ENCODE measurements at regions not wholly inside any gene's neighbourhood (a gene's known extent, or its start where the extent isn't known, plus 50 kb on each side); places are given as distances from the start of the nearest gene placed in this dataset.

DNA sequence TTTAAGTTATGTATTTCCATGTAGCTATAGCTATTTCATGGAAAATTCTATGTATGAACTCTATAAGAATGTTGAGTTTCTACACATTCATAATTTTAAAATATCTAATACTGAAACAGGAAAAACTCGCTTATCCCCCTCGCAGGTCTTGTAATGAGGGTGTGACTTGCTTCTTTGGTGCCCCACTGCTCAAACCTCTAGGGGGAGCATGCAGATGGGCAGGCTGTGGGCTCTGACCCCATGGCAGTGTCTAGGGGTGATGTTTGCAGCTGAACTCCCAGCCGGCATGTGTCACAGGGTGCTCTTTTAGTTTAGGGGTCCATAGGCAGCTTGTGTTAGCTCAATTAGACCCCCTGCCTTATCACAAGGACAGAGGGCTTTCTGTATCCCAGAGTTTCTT, 1825.7 kb upstream of the ADGRL3 start:
- no peak overlapping the region for H3K4me3 ChIP-seq
- no peak for DNase-seq
- intact Hi-C loops (cut with DNase I, micrococcal nuclease): no loop called here
- H3K4me1 ChIP-seq (ENCODE audit: low read depth): no peaks in the 10 kb centered on the region
- H3K9me3 ChIP-seq: peaks cover 11% of the 10 kb centered on the region
- TF ChIP-seq, protein P1, sequence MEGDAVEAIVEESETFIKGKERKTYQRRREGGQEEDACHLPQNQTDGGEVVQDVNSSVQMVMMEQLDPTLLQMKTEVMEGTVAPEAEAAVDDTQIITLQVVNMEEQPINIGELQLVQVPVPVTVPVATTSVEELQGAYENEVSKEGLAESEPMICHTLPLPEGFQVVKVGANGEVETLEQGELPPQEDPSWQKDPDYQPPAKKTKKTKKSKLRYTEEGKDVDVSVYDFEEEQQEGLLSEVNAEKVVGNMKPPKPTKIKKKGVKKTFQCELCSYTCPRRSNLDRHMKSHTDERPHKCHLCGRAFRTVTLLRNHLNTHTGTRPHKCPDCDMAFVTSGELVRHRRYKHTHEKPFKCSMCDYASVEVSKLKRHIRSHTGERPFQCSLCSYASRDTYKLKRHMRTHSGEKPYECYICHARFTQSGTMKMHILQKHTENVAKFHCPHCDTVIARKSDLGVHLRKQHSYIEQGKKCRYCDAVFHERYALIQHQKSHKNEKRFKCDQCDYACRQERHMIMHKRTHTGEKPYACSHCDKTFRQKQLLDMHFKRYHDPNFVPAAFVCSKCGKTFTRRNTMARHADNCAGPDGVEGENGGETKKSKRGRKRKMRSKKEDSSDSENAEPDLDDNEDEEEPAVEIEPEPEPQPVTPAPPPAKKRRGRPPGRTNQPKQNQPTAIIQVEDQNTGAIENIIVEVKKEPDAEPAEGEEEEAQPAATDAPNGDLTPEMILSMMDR (IDR thresholded peaks at IDR 0.05): no peak
- no peaks in the 10 kb centered on the region for H3K36me3 ChIP-seq (ENCODE audit: low read depth)
- ATAC-seq: no peak

DNA sequence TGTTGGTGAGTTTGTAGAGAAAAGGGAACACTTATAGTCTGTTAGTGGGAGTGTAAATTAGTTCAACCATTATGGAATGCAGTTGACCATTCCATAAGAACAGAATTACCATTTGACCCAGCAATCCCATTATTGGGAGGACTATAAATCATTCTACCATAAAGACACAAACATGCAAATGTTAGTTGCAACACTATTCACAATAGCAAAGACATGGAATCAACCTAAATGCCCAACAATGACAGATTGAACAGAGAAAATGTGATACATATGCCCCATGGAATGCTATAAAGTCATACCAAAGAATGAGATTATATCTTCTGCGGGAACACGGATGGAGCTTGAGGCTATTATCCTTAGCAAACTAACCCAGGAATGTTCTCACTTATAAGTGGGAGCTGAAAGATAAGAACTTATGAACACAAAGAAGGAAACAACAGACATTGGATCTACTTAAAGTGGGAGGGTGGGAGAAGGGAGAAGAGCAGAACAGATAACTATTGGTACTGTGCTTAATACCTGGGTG, 1819.2 kb upstream of the ADGRL3 start:
- intact Hi-C loops (cut with DNase I, micrococcal nuclease): no loop called here
- H3K4me3 ChIP-seq: no peak overlapping the region

DNA sequence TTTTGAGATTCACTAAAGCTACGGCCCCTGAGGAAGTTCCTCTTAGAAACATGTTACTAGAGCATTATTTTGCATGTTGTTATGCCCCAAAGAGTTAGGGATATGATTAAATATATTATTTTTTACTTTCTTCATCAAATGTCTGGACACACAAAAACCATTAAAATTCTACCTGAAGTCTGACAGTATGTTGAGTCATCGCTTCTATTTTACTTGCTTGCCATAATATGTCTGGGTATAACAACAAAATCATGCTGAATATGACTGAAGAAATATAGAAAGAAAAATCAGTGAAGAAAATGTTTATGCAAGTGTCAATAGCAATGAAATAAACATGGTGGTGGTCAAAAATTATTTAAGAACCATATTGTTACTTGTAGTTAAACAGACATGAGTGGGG, 1818.5 kb upstream of the ADGRL3 start:
- intact Hi-C loops (cut with DNase I, micrococcal nuclease): no loop called here
- DNase-seq: no peak
- TF ChIP-seq, protein P1 (IDR thresholded peaks at IDR 0.05): no peak

More for the DNA sequence above, 1819.2 kb upstream of the ADGRL3 start:
- Histone ChIP-seq H3K4me1 (ENCODE audit: low read depth) (no peaks in the 10 kb centered on the region), H3K36me3 (ENCODE audit: low read depth) (no peaks in the 10 kb centered on the region), H3K9me3 (peaks cover 11% of the 10 kb centered on the region)
- DNase-seq (no peak), ATAC-seq (no peak)
- TF ChIP-seq, protein P1 (IDR thresholded peaks at IDR 0.05): no peak

DNA sequence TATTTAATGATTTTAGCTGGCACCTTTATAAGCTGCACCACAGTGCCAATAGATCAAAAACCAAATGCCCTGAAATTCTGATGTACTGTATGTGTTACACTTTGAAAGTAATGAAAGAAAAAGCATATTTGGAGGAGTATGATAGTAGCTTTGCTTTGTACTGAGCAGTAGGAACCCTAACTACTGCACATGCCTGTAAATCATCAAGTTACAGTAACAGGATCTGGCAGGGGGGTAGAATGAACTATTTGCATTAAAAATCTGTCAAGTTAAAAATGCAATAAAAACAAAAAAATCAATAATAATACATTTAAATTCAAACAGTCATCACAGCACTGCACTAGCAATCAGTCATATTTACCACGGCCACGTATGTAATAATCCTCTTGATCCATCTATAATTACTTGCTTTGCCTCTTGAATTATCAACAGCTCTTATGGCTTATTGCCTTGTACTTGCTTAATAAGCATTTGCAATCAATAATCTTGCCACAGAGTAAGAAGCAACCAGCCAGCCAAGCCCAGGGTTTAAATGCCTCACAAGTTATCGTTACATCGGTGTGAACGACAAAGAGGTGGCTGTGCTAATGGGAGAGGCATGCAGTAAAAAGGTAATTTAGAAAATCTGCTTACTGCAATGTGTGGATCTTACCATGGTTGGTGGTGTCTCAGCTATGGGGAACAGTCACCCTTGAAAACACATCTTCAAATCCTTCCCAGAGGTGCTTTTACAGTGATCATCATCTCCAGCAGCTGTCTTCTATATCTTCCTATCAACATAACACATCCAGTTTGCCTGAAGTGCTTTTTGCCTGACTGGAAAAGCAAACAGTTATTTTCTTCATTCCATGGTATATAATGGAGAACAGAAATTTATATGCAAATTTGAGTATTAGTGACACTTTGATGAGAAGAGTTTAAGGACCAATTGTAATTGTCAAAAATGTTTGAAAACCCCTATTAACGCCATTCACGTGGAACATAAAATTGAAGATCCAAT, 1812.1 kb upstream of the ADGRL3 start:
- ATAC-seq (no peak), DNase-seq (no peak)
- Histone ChIP-seq H3K4me1 (ENCODE audit: low read depth) (no peaks in the 10 kb centered on the region), H3K4me3 (no peak overlapping the region), H3K9me3 (peaks cover 4% of the 10 kb centered on the region), H3K36me3 (ENCODE audit: low read depth) (no peaks in the 10 kb centered on the region)
- TF ChIP-seq, protein P1 (IDR thresholded peaks at IDR 0.05): no peak
- intact Hi-C loops (cut with DNase I, micrococcal nuclease): no loop called here

More for the DNA sequence above, 1818.5 kb upstream of the ADGRL3 start:
- no peak overlapping the region for H3K4me3 ChIP-seq
- no peak for ATAC-seq
- H3K4me1 ChIP-seq (ENCODE audit: low read depth): no peaks in the 10 kb centered on the region
- no peaks in the 10 kb centered on the region for H3K36me3 ChIP-seq (ENCODE audit: low read depth)
- peaks cover 11% of the 10 kb centered on the region for H3K9me3 ChIP-seq

DNA sequence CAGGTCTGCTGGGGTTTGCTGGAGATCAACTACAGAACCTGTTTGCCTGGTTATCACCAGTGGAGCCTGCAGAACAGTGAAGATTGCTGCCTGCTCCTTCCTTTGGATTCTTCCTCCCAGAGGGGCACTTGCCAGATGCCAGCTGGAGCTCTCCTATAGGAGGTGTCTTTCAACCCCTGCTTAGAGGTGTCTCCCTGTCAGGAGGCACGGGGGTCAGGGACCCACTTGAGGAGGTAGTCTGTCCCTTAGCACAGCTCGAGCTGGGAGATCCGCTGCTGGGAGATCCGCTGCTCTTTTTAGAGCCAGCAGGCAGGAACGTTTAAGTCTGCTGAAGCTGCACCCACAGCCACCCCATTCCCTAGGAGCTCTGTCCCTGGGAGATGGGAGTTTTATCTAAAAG, 1806.3 kb upstream of the ADGRL3 start:
- DNase-seq (no peak), ATAC-seq (no peak)
- intact Hi-C loops (cut with DNase I, micrococcal nuclease): no loop called here
- peaks cover 20% of the 10 kb centered on the region for H3K9me3 ChIP-seq
- no peaks in the 10 kb centered on the region for H3K4me1 ChIP-seq (ENCODE audit: low read depth)
- no peak overlapping the region for H3K4me3 ChIP-seq
- TF ChIP-seq, protein P1 (IDR thresholded peaks at IDR 0.05): no peak
- H3K36me3 ChIP-seq (ENCODE audit: low read depth): no peaks in the 10 kb centered on the region
